Aorta (tissue), 5 donors: ENCODE measurements at regions not wholly inside any gene's neighbourhood (a gene's known extent, or its start where the extent isn't known, plus 50 kb on each side); places are given as distances from the start of the nearest gene placed in this dataset.

Experiments used
- ATAC-seq: fragments of 200-7000 bp; cut with Tn5 transposase; one replicate; pipeline ENCODE4 v1.9.1; 2022; ENCODE audit warnings: moderate library complexity; ENCODE audit not compliant: low FRiP score
- DNase-seq, 2 donors: peaks; one replicate each; pipeline ENCODE4 v3.0.0-alpha.2; 2020
- H3K27ac ChIP-seq, 2 donors: one replicate each; pipeline ENCODE4 v1.5.1; 2013; ENCODE audit warnings: low read length in 2 of 2, mild to moderate bottlenecking in 2 of 2, moderate library complexity in 2 of 2, control low read depth in 1 of 2, inconsistent platforms in 1 of 2, low read depth in 1 of 2
- H3K27me3 ChIP-seq, 2 donors: one replicate each; pipeline ENCODE4 v1.6.1; 2013; ENCODE audit warnings: control low read depth in 1 of 2, low read length in 1 of 2, mild to moderate bottlenecking in 1 of 2, moderate library complexity in 1 of 2; ENCODE audit not compliant: insufficient read depth in 2 of 2, control insufficient read depth in 1 of 2
- H3K36me3 ChIP-seq, 2 donors: one replicate each; pipeline ENCODE4 v1.6.1; 2013; ENCODE audit warnings: control low read depth in 1 of 2, low read length in 1 of 2, mild to moderate bottlenecking in 1 of 2; ENCODE audit not compliant: insufficient read depth in 2 of 2, control insufficient read depth in 1 of 2
- H3K4me1 ChIP-seq, 2 donors: one replicate each; pipeline ENCODE4 v1.6.1; 2013; ENCODE audit warnings: low read length in 2 of 2, control low read depth in 1 of 2, mild to moderate bottlenecking in 1 of 2, moderate library complexity in 1 of 2; ENCODE audit not compliant: insufficient read depth in 2 of 2, control insufficient read depth in 1 of 2
- H3K4me3 ChIP-seq, 2 donors: one replicate each; pipeline ENCODE4 v1.5.1; 2013; ENCODE audit warnings: low read length in 2 of 2, control low read depth in 1 of 2, mild to moderate bottlenecking in 1 of 2
- H3K9me3 ChIP-seq: one replicate; pipeline ENCODE4 v1.6.1; 2013; ENCODE audit warnings: mild to moderate bottlenecking, low read length; ENCODE audit not compliant: control insufficient read depth
- WGBS, 2 donors: extraction: QIAGEN DNeasy Blood & Tissue Kit; methylation state at CpG; one replicate each; pipeline ENCODE4 v1.1.7; 2013; 5-methylcytosine and 5-hydroxymethylcytosine counted together
- intact Hi-C, 2 donors: fragments of 100-400 bp; cut with DNase I; formaldehyde crosslinking; loops; one replicate each; pipeline versions ENCODE4 v1.14.2 to v1.15.0; 2022
- donor health status: healthy with polysubstance abuse.
- donor health status: Bipolar disorder and iron deficiency.
- donor health status: DM: no; HTN: no; CAD: no.
- donor health status: DM: no; HTN: no; CAD: no.
- donor health status: DM: yes; HTN: yes; CAD: no.

- DNase-seq = no peak
Observed at GRCh38 chr18:56461151-56461550, 177.2 kb downstream of the TXNL1 start.

GRCh38 chr18:56460581-56460980, 177.8 kb downstream of the TXNL1 start:
- H3K4me3 ChIP-seq = no peak overlapping the region
- H3K27me3 ChIP-seq = no peaks in the 10 kb centered on the region
- DNase-seq (no peak), ATAC-seq (no peak)
- no peak overlapping the region for H3K27ac ChIP-seq
- 60 to 63% methylated on average over 3 of the region's 3 CpGs for WGBS, 2 donors
- intact Hi-C loops = no loop called here
- no peaks in the 10 kb centered on the region for H3K36me3 ChIP-seq
- no peaks in the 10 kb centered on the region for H3K4me1 ChIP-seq
- peaks cover 1% of the 10 kb centered on the region for H3K9me3 ChIP-seq

More at GRCh38 chr18:56461151-56461550, 177.2 kb downstream of the TXNL1 start:
- ATAC-seq = no peak
- 90 to 95% methylated on average over 1 of the region's 1 CpG for WGBS, 2 donors
- no peaks in the 10 kb centered on the region for H3K4me1 ChIP-seq
- no peaks in the 10 kb centered on the region for H3K27me3 ChIP-seq
- no peaks in the 10 kb centered on the region for H3K36me3 ChIP-seq
- H3K4me3 ChIP-seq = no peak overlapping the region
- intact Hi-C loops = no loop called here
- H3K27ac ChIP-seq = no peak overlapping the region
- peaks cover 1% of the 10 kb centered on the region for H3K9me3 ChIP-seq

- ATAC-seq (no peak), DNase-seq (no peak)
- 44 to 58% methylated on average over 13 of the region's 13 CpGs for WGBS, 2 donors
- Histone ChIP-seq H3K9me3 (no peaks in the 10 kb centered on the region), H3K36me3 (no peaks in the 10 kb centered on the region), H3K4me1 (no peaks in the 10 kb centered on the region), H3K27me3 (no peaks in the 10 kb centered on the region), H3K4me3 (no peak overlapping the region), H3K27ac (no peak overlapping the region)
- intact Hi-C loops = no loop called here
Observed at GRCh38 chr18:56458770-56459712, 179.4 kb downstream of the TXNL1 start.

GRCh38 chr18:56455874-56456273, 182.5 kb downstream of the TXNL1 start:
- H3K4me1 ChIP-seq = no peaks in the 10 kb centered on the region
- DNase-seq (no peak), ATAC-seq (no peak)
- H3K27me3 ChIP-seq = no peaks in the 10 kb centered on the region
- H3K36me3 ChIP-seq = no peaks in the 10 kb centered on the region
- H3K9me3 ChIP-seq = no peaks in the 10 kb centered on the region
- intact Hi-C loops = no loop called here
- whole genome bisulfite sequencing, 2 donors = 94 to 97% methylated on average over 2 of the region's 2 CpGs
- H3K27ac ChIP-seq = no peak overlapping the region
- no peak overlapping the region for H3K4me3 ChIP-seq

- Histone ChIP-seq H3K27me3 (no peaks in the 10 kb centered on the region), H3K4me3 (no peak overlapping the region), H3K9me3 (no peaks in the 10 kb centered on the region), H3K27ac (no peak overlapping the region), H3K4me1 (no peaks in the 10 kb centered on the region), H3K36me3 (no peaks in the 10 kb centered on the region)
- DNase-seq (no peak), ATAC-seq (no peak)
- intact Hi-C loops = no loop called here
- WGBS, 2 donors = 98 to 99% methylated on average over 2 of the region's 2 CpGs
Observed at GRCh38 chr18:56455141-56455540, 183.3 kb downstream of the TXNL1 start.

GRCh38 chr18:56453631-56454030, 184.8 kb downstream of the TXNL1 start:
- Histone ChIP-seq H3K4me3 (no peak overlapping the region), H3K27ac (no peak overlapping the region)
- intact Hi-C loops = no loop called here

GRCh38 chr18:56451188-56451587, 187.2 kb downstream of the TXNL1 start:
- Histone ChIP-seq H3K27ac (no peak overlapping the region), H3K4me1 (no peaks in the 10 kb centered on the region), H3K4me3 (no peak overlapping the region), H3K27me3 (no peaks in the 10 kb centered on the region), H3K9me3 (no peaks in the 10 kb centered on the region), H3K36me3 (no peaks in the 10 kb centered on the region)
- 78 to 80% methylated on average over 1 of the region's 1 CpG for WGBS, 2 donors
- intact Hi-C loops = no loop called here
- no peak for ATAC-seq
- no peak for DNase-seq

More at GRCh38 chr18:56453631-56454030, 184.8 kb downstream of the TXNL1 start:
- ATAC-seq (no peak), DNase-seq (no peak)
- Histone ChIP-seq H3K36me3 (no peaks in the 10 kb centered on the region), H3K4me1 (no peaks in the 10 kb centered on the region), H3K9me3 (no peaks in the 10 kb centered on the region), H3K27me3 (no peaks in the 10 kb centered on the region)
- 60 to 68% methylated on average over 3 of the region's 3 CpGs for WGBS, 2 donors

GRCh38 chr18:56448751-56449150, 189.6 kb downstream of the TXNL1 start:
- Histone ChIP-seq H3K36me3 (no peaks in the 10 kb centered on the region), H3K27ac (no peak overlapping the region), H3K4me3 (no peak overlapping the region), H3K27me3 (no peaks in the 10 kb centered on the region), H3K9me3 (no peaks in the 10 kb centered on the region), H3K4me1 (no peaks in the 10 kb centered on the region)
- DNase-seq (no peak), ATAC-seq (no peak)
- intact Hi-C loops = no loop called here
- WGBS, 2 donors = 89 to 92% methylated on average over 5 of the region's 5 CpGs

GRCh38 chr18:56445422-56445821, 193.0 kb downstream of the TXNL1 start:
- Histone ChIP-seq H3K36me3 (no peaks in the 10 kb centered on the region), H3K27me3 (no peaks in the 10 kb centered on the region), H3K4me1 (no peaks in the 10 kb centered on the region), H3K27ac (no peak overlapping the region), H3K9me3 (no peaks in the 10 kb centered on the region), H3K4me3 (no peak overlapping the region)
- intact Hi-C loops = no loop called here
- DNase-seq (no peak), ATAC-seq (no peak)
- WGBS, 2 donors = 69 to 74% methylated on average over 6 of the region's 6 CpGs
